GM10248 (cell line): ENCODE measurements at regions not wholly inside any gene's neighbourhood (a gene's known extent, or its start where the extent isn't known, plus 50 kb on each side); places are given as distances from the start of the nearest gene placed in this dataset.

ENCODE experiments used
- CTCF ChIA-PET: fragments of 300-600 bp; sonication (Branson Sonifier 250); formaldehyde crosslinking; extraction: SDS; loops from one replicate; lab custom pipeline; 2021; ENCODE audit warnings: antibody characterized with exemption; lab: Yijun Ruan, JAX
- POLR2A ChIA-PET: fragments of 350-650 bp; sonication (Branson Sonifier 250); formaldehyde crosslinking; extraction: SDS; loops from one replicate; lab custom pipeline; 2020; ENCODE audit warnings: antibody characterized with exemption; lab: Yijun Ruan, JAX
- DNase-seq: peaks from one replicate; pipeline ENCODE4 v3.0.0; 2012; ENCODE audit errors: extremely low spot score
- CTCF ChIP-seq: IDR thresholded peaks from 2 replicates; pipeline ENCODE4 v1.5.1; 2012; ENCODE audit warnings: mild to moderate bottlenecking, low read depth; ENCODE audit errors: extremely low read depth, missing control alignments, control extremely low read depth

- no peak for TF ChIP-seq CTCF
- CTCF ChIA-PET = interaction anchor here (1.5 kb wide), 1 partner anchor 9 kb away, joined by 4 read pairs; no protein-coding TSS in a partner anchor
- DNase-seq = no peak
- POLR2A ChIA-PET = no interaction called here
Measured at GRCh38 chr12:24197532-24197931, 248.1 kb upstream of the SOX5 start.

GRCh38 chr12:24195063-24195462 is 245.6 kb upstream of the SOX5 start:
- POLR2A ChIA-PET = no interaction called here
- TF ChIP-seq CTCF = no peak
- DNase-seq = no peak
- CTCF ChIA-PET = interaction anchor here (0.9 to 1.6 kb wide), 2 partner anchors 12 to 22 kb away, joined by 3 to 4 read pairs; no protein-coding TSS in a partner anchor

GRCh38 chr12:24191117-24191516 is 241.6 kb upstream of the SOX5 start:
- no peak for DNase-seq
- no peak for TF ChIP-seq CTCF
- POLR2A ChIA-PET = no interaction called here
- CTCF ChIA-PET = interaction anchor here (0.7 to 1.3 kb wide), 4 partner anchors 9 to 37 kb away, joined by 3 read pairs; no protein-coding TSS in a partner anchor

GRCh38 chr12:24185782-24186181 is 236.3 kb upstream of the SOX5 start:
- no peak for TF ChIP-seq CTCF
- ChIA-PET CTCF (no interaction called here), POLR2A (no interaction called here)
- DNase-seq = no peak

- ChIA-PET POLR2A (no interaction called here), CTCF (no interaction called here)
Measured at GRCh38 chr12:24177889-24178288, 228.4 kb upstream of the SOX5 start.

GRCh38 chr12:24175929-24176328 is 226.5 kb upstream of the SOX5 start:
- no peak for DNase-seq
- POLR2A ChIA-PET = no interaction called here
- CTCF ChIA-PET = no interaction called here
- TF ChIP-seq CTCF = no peak

More at GRCh38 chr12:24177889-24178288, 228.4 kb upstream of the SOX5 start:
- TF ChIP-seq CTCF = no peak
- no peak for DNase-seq
